Adipocyte (in vitro differentiated cells): ENCODE measurements at regions not wholly inside any gene's neighbourhood (a gene's known extent, or its start where the extent isn't known, plus 50 kb on each side); places are given as distances from the start of the nearest gene placed in this dataset.

Source experiments
- DNase-seq: peaks from one replicate; pipeline ENCODE4 v3.0.0-alpha.2; 2015; ENCODE audit warnings: low read depth
- H3K27me3 ChIP-seq: replicated peaks from 2 replicates; pipeline ENCODE4 v1.7.0; 2013; ENCODE audit warnings: mild to moderate bottlenecking, low read length, moderate library complexity; ENCODE audit not compliant: control insufficient read depth, insufficient read depth
- H3K36me3 ChIP-seq: 2 replicates; pipeline ENCODE4 v1.7.0; 2013; ENCODE audit warnings: low read length, mild to moderate bottlenecking, moderate library complexity; ENCODE audit not compliant: control insufficient read depth, insufficient read depth, severe bottlenecking
- H3K4me1 ChIP-seq: 2 replicates; pipeline ENCODE4 v1.7.0; 2013; ENCODE audit warnings: mild to moderate bottlenecking, low read length, moderate library complexity; ENCODE audit not compliant: control insufficient read depth, insufficient read depth
- H3K4me3 ChIP-seq: 2 replicates; pipeline ENCODE4 v1.7.0; 2013; ENCODE audit warnings: mild to moderate bottlenecking, low read length, moderate library complexity
- H3K9ac ChIP-seq: 2 replicates; pipeline ENCODE4 v1.7.0; 2013; ENCODE audit warnings: mild to moderate bottlenecking, low read length, moderate library complexity
- H3K9me3 ChIP-seq: 2 replicates; pipeline ENCODE4 v1.7.0; 2013; ENCODE audit warnings: mild to moderate bottlenecking, low read length, moderate library complexity; ENCODE audit not compliant: control insufficient read depth

- H3K36me3 ChIP-seq = no peaks in the 10 kb centered on the region
- H3K9ac ChIP-seq = no peak overlapping the region
- no peak overlapping the region for H3K4me3 ChIP-seq
- H3K4me1 ChIP-seq = peaks cover 19% of the 10 kb centered on the region
- H3K9me3 ChIP-seq = peaks cover 2% of the 10 kb centered on the region
- no peak for DNase-seq
- H3K27me3 ChIP-seq = no peaks in the 10 kb centered on the region
These were observed 86.9 kb upstream of the PTCHD4 start for GRCh38 chr6:48197941-48198340.

- H3K4me1 ChIP-seq = peaks cover 15% of the 10 kb centered on the region
- H3K27me3 ChIP-seq = no peaks in the 10 kb centered on the region
- H3K4me3 ChIP-seq = no peak overlapping the region
- no peaks in the 10 kb centered on the region for H3K9me3 ChIP-seq
- no peak overlapping the region for H3K9ac ChIP-seq
- DNase-seq = peak; percentile 49
- H3K36me3 ChIP-seq = no peaks in the 10 kb centered on the region
These were observed 83.7 kb upstream of the PTCHD4 start for GRCh38 chr6:48194596-48195295.

- Histone ChIP-seq H3K36me3 (no peaks in the 10 kb centered on the region), H3K4me3 (no peak overlapping the region), H3K9ac (no peak overlapping the region), H3K27me3 (no peaks in the 10 kb centered on the region), H3K4me1 (peaks cover 14% of the 10 kb centered on the region), H3K9me3 (no peaks in the 10 kb centered on the region)
- no peak for DNase-seq
These were observed 77.2 kb upstream of the PTCHD4 start for GRCh38 chr6:48188158-48188557.

GRCh38 chr6:48186746-48187145 lies 75.7 kb upstream of the PTCHD4 start:
- DNase-seq = no peak
- Histone ChIP-seq H3K27me3 (no peaks in the 10 kb centered on the region), H3K9ac (no peak overlapping the region)

GRCh38 chr6:48184648-48185047 lies 73.7 kb upstream of the PTCHD4 start:
- Histone ChIP-seq H3K36me3 (no peaks in the 10 kb centered on the region), H3K9me3 (no peaks in the 10 kb centered on the region)
- DNase-seq = no peak

More at GRCh38 chr6:48186746-48187145, 75.7 kb upstream of the PTCHD4 start:
- H3K36me3 ChIP-seq = no peaks in the 10 kb centered on the region
- no peak overlapping the region for H3K4me3 ChIP-seq
- no peaks in the 10 kb centered on the region for H3K9me3 ChIP-seq
- peaks cover 14% of the 10 kb centered on the region for H3K4me1 ChIP-seq

GRCh38 chr6:48183811-48184605 lies 73.0 kb upstream of the PTCHD4 start:
- peak overlapping the region; percentile 23 for H3K4me3 ChIP-seq
- H3K27me3 ChIP-seq = no peaks in the 10 kb centered on the region
- peak; percentile 54 for DNase-seq
- H3K9me3 ChIP-seq = no peaks in the 10 kb centered on the region
- no peaks in the 10 kb centered on the region for H3K36me3 ChIP-seq
- H3K4me1 ChIP-seq = peaks cover 30% of the 10 kb centered on the region
- H3K9ac ChIP-seq = no peak overlapping the region

More at GRCh38 chr6:48184648-48185047, 73.7 kb upstream of the PTCHD4 start:
- Histone ChIP-seq H3K9ac (no peak overlapping the region), H3K4me3 (no peak overlapping the region), H3K4me1 (peaks cover 27% of the 10 kb centered on the region), H3K27me3 (no peaks in the 10 kb centered on the region)

GRCh38 chr6:48183178-48183577 lies 72.2 kb upstream of the PTCHD4 start:
- Histone ChIP-seq H3K27me3 (no peaks in the 10 kb centered on the region), H3K9ac (no peak overlapping the region), H3K4me3 (no peak overlapping the region), H3K4me1 (peaks cover 30% of the 10 kb centered on the region), H3K36me3 (no peaks in the 10 kb centered on the region), H3K9me3 (no peaks in the 10 kb centered on the region)
- DNase-seq = peak; percentile 63

- DNase-seq = no peak
- Histone ChIP-seq H3K27me3 (no peaks in the 10 kb centered on the region), H3K4me3 (no peak overlapping the region), H3K4me1 (peaks cover 36% of the 10 kb centered on the region), H3K9ac (no peak overlapping the region), H3K36me3 (no peaks in the 10 kb centered on the region), H3K9me3 (no peaks in the 10 kb centered on the region)
These were observed 67.7 kb upstream of the PTCHD4 start for GRCh38 chr6:48178700-48179099.

- H3K27me3 ChIP-seq = no peaks in the 10 kb centered on the region
- no peaks in the 10 kb centered on the region for H3K36me3 ChIP-seq
- no peak for DNase-seq
- peak overlapping the region; percentile 73 for H3K4me3 ChIP-seq
- no peaks in the 10 kb centered on the region for H3K9me3 ChIP-seq
- peaks cover 35% of the 10 kb centered on the region for H3K4me1 ChIP-seq
- H3K9ac ChIP-seq = no peak overlapping the region
These were observed 66.8 kb upstream of the PTCHD4 start for GRCh38 chr6:48177786-48178185.

GRCh38 chr6:48176645-48177308 lies 65.8 kb upstream of the PTCHD4 start:
- Histone ChIP-seq H3K36me3 (no peaks in the 10 kb centered on the region), H3K4me3 (peak overlapping the region; percentile 73), H3K27me3 (no peaks in the 10 kb centered on the region), H3K9ac (peak overlapping the region; percentile 80), H3K4me1 (peaks cover 35% of the 10 kb centered on the region), H3K9me3 (no peaks in the 10 kb centered on the region)
- DNase-seq = no peak

- H3K9me3 ChIP-seq = no peaks in the 10 kb centered on the region
- peak; percentile 23 for DNase-seq
- no peak overlapping the region for H3K9ac ChIP-seq
- H3K36me3 ChIP-seq = no peaks in the 10 kb centered on the region
- no peak overlapping the region for H3K4me3 ChIP-seq
- no peaks in the 10 kb centered on the region for H3K4me1 ChIP-seq
- no peaks in the 10 kb centered on the region for H3K27me3 ChIP-seq
These were observed 58.6 kb upstream of the PTCHD4 start for GRCh38 chr6:48169635-48170034.
